MCF 10A (cell line): ENCODE measurements at regions not wholly inside any gene's neighbourhood (a gene's known extent, or its start where the extent isn't known, plus 50 kb on each side); places are given as distances from the start of the nearest gene placed in this dataset.

Experiments used
- BruUV-seq: library from RNA; stranded (reverse); fragments of 400-500 nt; replicated peaks from 2 replicates; lab custom pipeline; 2021; lab: Mats Ljungman, UMichigan
- CTCF ChIA-PET: fragments of 300-600 bp; sonication (Branson Sonifier 250); formaldehyde crosslinking; extraction: SDS; loops from one replicate; lab custom pipeline; 2021; ENCODE audit warnings: antibody characterized with exemption, inconsistent platforms; lab: Yijun Ruan, JAX
- POLR2A ChIA-PET: fragments of 300-600, 350-650 bp; sonication (Branson Sonifier 250); formaldehyde crosslinking; extraction: SDS; loops from one replicate; lab custom pipeline; 2020; ENCODE audit warnings: antibody characterized with exemption, inconsistent platforms; lab: Yijun Ruan, JAX
- DNase-seq: peaks from one replicate; pipeline ENCODE4 v3.0.0-alpha.2; 2018; ENCODE audit not compliant: unreplicated experiment
- H3K27ac Mint-ChIP-seq: one replicate; pipeline ENCODE4 v1.8.0; 2022; ENCODE audit warnings: mild to moderate bottlenecking, low read depth, mixed read lengths; ENCODE audit not compliant: unreplicated experiment
- H3K27me3 Mint-ChIP-seq: one replicate; pipeline ENCODE4 v1.8.0; 2022; ENCODE audit warnings: mixed read lengths; ENCODE audit not compliant: insufficient read depth, unreplicated experiment
- H3K36me3 Mint-ChIP-seq: one replicate; pipeline ENCODE4 v1.8.0; 2022; ENCODE audit warnings: mild to moderate bottlenecking, moderate library complexity, mixed read lengths; ENCODE audit not compliant: insufficient read depth, unreplicated experiment
- H3K4me1 Mint-ChIP-seq: one replicate; pipeline ENCODE4 v1.8.0; 2022; ENCODE audit warnings: mixed read lengths; ENCODE audit not compliant: insufficient read depth, unreplicated experiment
- H3K4me3 Mint-ChIP-seq: one replicate; pipeline ENCODE4 v1.8.0; 2022; ENCODE audit warnings: mild to moderate bottlenecking, moderate library complexity, mixed read lengths; ENCODE audit not compliant: unreplicated experiment
- H3K9me3 Mint-ChIP-seq: one replicate; pipeline ENCODE4 v1.8.0; 2022; ENCODE audit warnings: mixed read lengths; ENCODE audit not compliant: unreplicated experiment
- intact Hi-C: fragments of 100-400 bp; cut with micrococcal nuclease; formaldehyde crosslinking; loops from 2 replicates; pipeline ENCODE4 v1.14.1; 2022
- TF ChIP-seq, protein P1 (sequence below): fragments of 200-600 bp; IDR thresholded peaks from one replicate; pipeline ENCODE4 v1.8.0; 2022; ENCODE audit warnings: antibody characterized with exemption, mild to moderate bottlenecking; ENCODE audit not compliant: unreplicated experiment

DNA sequence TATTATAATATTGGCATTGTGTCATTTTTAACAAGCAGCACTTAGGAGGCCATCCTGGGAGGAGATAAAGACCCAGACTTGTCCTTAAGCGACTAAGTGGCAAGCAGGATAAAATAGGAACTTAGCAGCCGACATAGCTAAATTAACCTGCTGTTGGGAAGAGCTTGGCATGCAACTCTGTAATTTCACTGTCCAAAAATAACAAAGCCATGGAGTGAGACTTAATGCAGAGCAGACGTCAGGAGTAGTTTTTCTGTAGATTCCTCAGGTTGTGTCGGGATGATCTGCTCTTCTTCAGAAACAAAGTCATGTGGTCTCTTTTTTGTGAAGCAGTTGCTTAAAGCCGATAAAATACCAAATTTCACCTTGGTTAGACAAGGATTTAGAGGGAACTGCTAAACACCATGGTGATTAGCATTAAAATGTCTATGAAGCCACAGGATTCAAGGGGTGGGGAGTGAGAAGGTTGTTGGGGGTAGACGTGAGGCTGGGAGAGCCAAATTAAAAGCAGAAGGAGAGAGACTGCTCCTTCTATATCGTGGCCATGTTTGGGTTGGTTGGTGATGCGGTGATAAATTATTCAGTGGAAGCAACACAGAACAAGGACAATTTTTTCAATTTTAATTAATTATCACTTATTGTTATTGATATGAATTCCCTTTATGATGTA, 303.0 kb downstream of the CSNK1G3 start:
- no peak overlapping the region for H3K4me3 Mint-ChIP-seq
- H3K27ac Mint-ChIP-seq = no peak overlapping the region
- POLR2A ChIA-PET = interaction anchor here (1.1 kb wide), 1 partner anchor 66 kb away, joined by 4 read pairs; no protein-coding TSS in a partner anchor
- H3K36me3 Mint-ChIP-seq = no peaks in the 10 kb centered on the region
- TF ChIP-seq, protein P1, sequence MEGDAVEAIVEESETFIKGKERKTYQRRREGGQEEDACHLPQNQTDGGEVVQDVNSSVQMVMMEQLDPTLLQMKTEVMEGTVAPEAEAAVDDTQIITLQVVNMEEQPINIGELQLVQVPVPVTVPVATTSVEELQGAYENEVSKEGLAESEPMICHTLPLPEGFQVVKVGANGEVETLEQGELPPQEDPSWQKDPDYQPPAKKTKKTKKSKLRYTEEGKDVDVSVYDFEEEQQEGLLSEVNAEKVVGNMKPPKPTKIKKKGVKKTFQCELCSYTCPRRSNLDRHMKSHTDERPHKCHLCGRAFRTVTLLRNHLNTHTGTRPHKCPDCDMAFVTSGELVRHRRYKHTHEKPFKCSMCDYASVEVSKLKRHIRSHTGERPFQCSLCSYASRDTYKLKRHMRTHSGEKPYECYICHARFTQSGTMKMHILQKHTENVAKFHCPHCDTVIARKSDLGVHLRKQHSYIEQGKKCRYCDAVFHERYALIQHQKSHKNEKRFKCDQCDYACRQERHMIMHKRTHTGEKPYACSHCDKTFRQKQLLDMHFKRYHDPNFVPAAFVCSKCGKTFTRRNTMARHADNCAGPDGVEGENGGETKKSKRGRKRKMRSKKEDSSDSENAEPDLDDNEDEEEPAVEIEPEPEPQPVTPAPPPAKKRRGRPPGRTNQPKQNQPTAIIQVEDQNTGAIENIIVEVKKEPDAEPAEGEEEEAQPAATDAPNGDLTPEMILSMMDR = no peak
- intact Hi-C loops = no loop called here
- no peaks in the 10 kb centered on the region for H3K9me3 Mint-ChIP-seq
- no peaks in the 10 kb centered on the region for H3K4me1 Mint-ChIP-seq
- CTCF ChIA-PET = interaction anchor here (1.0 kb wide), 1 partner anchor 79 kb away, joined by 3 read pairs; no protein-coding TSS in a partner anchor
- H3K27me3 Mint-ChIP-seq = no peaks in the 10 kb centered on the region
- BruUV-seq = no TSS peak
- no peak for DNase-seq

DNA sequence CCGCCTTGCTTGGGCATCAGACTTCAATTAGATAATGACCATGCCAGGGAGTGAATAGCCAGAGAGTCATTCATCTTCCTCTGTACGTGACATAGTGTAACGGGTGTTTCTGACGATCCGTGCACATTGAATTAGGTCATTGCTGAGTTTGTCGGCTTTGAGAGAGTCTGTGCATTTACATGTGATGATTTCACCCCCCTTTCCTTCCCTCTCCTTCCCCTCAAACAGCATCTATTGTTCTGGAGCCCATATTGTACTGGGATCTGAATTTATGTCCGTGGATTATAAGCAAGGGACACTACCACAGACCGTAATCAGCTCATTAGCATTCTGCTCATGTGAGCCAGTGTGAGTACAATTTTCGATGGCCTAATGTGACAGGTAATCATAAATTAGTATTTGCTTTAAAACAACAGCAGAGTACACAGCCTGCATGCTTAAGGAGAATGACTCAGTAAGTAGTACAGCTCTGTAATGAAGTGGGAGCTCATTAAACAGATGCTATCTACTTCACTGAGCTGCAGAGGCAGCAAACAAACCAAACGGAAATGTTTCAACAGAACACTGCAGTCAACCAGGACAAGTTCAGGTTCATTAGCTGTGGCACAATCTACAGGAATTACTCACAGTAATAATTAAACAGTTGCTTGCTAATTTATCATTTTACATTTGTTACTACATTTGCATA, 302.1 kb downstream of the CSNK1G3 start:
- Mint-ChIP-seq H3K4me1 (no peaks in the 10 kb centered on the region), H3K4me3 (no peak overlapping the region), H3K27ac (no peak overlapping the region), H3K36me3 (no peaks in the 10 kb centered on the region), H3K27me3 (no peaks in the 10 kb centered on the region), H3K9me3 (no peaks in the 10 kb centered on the region)
- TF ChIP-seq, protein P1 = no peak
- BruUV-seq = no TSS peak
- ChIA-PET POLR2A (interaction anchor here (0.6 to 1.1 kb wide), 2 partner anchors 67 to 74 kb away, joined by 3 to 4 read pairs; no protein-coding TSS in a partner anchor), CTCF (interaction anchor here (1.0 kb wide), 1 partner anchor 78 kb away, joined by 3 read pairs; no protein-coding TSS in a partner anchor)
- intact Hi-C loops = no loop called here
- DNase-seq = peak; percentile 13

- Mint-ChIP-seq H3K27ac (no peak overlapping the region), H3K4me3 (no peak overlapping the region), H3K27me3 (no peaks in the 10 kb centered on the region), H3K4me1 (no peaks in the 10 kb centered on the region), H3K36me3 (no peaks in the 10 kb centered on the region), H3K9me3 (no peaks in the 10 kb centered on the region)
- CTCF ChIA-PET = no interaction called here
- intact Hi-C loops = no loop called here
- BruUV-seq = no TSS peak
- TF ChIP-seq, protein P1 = no peak
- POLR2A ChIA-PET = no interaction called here
- DNase-seq = no peak
Observed at GRCh38 chr5:123813264-123813663, 301.3 kb downstream of the CSNK1G3 start.

DNA sequence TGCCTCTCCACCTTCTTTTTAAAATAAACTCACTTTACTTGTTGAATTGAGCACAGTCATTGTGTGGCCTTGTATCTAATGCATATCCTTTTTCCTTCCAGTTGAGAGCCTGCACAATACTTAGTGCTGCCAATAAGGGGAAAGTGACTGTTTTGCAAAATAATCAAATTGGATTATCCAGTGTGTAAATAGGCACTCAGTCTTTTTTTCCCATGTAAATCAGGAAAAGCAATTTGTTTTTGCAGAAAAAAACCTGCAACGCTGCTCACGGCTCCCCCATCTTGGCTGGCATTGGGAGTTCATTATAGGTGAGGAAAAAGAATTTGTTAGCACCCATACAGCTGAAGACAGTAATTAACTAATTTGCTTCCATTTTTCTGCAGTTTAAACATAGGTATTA, 299.9 kb downstream of the CSNK1G3 start:
- no peaks in the 10 kb centered on the region for H3K9me3 Mint-ChIP-seq
- H3K36me3 Mint-ChIP-seq = no peaks in the 10 kb centered on the region
- TF ChIP-seq, protein P1 = no peak
- BruUV-seq = no TSS peak
- H3K27me3 Mint-ChIP-seq = no peaks in the 10 kb centered on the region
- no peak overlapping the region for H3K27ac Mint-ChIP-seq
- ChIA-PET POLR2A (no interaction called here), CTCF (no interaction called here)
- H3K4me1 Mint-ChIP-seq = no peaks in the 10 kb centered on the region
- no peak overlapping the region for H3K4me3 Mint-ChIP-seq
- intact Hi-C loops = no loop called here
- DNase-seq = no peak
